Esophagus squamous epithelium (tissue), 4 donors: ENCODE measurements at regions not wholly inside any gene's neighbourhood (a gene's known extent, or its start where the extent isn't known, plus 50 kb on each side); places are given as distances from the start of the nearest gene placed in this dataset.

Experiments used
- CTCF ChIP-seq, 6 experiments: fragments of 450-650 bp in 4 of 6; fragments of 200-600 bp in 2 of 6; sonication (generic) in 2 of 6; IDR thresholded peaks; one replicate each; pipeline ENCODE4 v1.5.1; 2016 to 2019; ENCODE audit warnings: antibody characterized with exemption in 6 of 6, mild to moderate bottlenecking in 4 of 6, moderate library complexity in 4 of 6
- POLR2A ChIP-seq, 4 donors: fragments of 450-650 bp; IDR thresholded peaks; one replicate each; pipeline ENCODE4 v1.6.1; 2017; ENCODE audit warnings: antibody characterized with exemption in 4 of 4, mild to moderate bottlenecking in 4 of 4, moderate library complexity in 3 of 4

- no peak for TF ChIP-seq CTCF (IDR thresholded peaks at IDR 0.05)
- TF ChIP-seq POLR2A (IDR thresholded peaks at IDR 0.05): no peak
Measured at GRCh38 chr17:62866471-62866870, 58.4 kb upstream of the MARCHF10 start.
